Fibroblast of mammary gland (primary cell): ENCODE measurements at regions not wholly inside any gene's neighbourhood (a gene's known extent, or its start where the extent isn't known, plus 50 kb on each side); places are given as distances from the start of the nearest gene placed in this dataset.

Experiments
- DNase-seq: peaks from one replicate; pipeline ENCODE4 v3.0.0-alpha.2; 2010; ENCODE audit warnings: low read depth
- H3K4me3 ChIP-seq: 2 replicates; pipeline ENCODE4 v1.5.1; 2011; ENCODE audit warnings: low read depth, mild to moderate bottlenecking, low read length, moderate library complexity; ENCODE audit not compliant: control insufficient read depth
- CTCF ChIP-seq: conservative IDR thresholded peaks from 2 replicates; pipeline ENCODE4 v1.5.1; 2011; ENCODE audit warnings: low read depth, low read length, inconsistent platforms; ENCODE audit not compliant: control insufficient read depth, insufficient read depth

DNA sequence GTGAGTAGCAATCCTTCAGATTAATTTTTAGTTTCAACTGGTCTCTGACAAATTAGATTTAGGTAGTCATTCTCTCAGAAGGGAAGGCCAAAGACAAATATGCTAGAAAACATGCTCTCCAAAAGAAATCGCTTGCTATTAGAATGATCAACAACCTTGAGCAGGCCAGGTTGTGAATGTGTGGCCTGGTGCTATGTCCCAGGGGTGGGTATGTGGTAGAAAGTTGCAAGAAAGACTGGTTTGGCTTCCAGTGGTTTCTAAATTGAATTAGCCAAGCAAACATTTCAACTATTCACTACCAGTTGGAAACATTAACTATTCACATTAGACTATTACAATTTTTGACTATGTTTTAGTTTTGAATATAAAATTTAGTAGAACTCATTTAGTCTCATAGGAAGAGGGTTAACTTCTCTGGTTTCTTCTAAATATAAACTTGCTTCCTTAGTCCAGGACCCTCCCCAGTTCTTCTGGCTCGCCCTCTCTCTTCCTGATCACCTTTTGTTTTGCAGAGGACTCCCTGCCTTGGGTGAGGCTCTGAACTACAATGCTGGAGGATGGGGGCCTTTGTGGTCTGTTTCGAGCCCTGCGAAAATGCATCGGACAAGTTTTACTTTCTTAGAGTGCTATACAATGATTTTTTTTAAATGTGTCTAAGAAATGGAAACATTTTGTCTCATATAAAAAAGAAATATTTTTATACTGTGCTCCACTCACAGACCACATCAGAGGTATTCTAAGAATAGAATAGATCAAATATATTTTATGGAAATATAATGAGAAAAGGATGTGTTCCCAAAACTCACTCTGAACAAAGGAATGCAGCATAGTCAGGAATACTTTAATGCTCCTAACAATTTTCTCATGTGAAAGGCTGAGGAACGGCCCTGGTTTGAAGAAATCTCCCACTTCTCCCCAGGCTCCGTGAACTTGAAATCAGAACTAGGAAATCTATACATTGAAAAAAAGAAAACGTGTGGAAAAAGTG lies 375.0 kb upstream of the ZEB2 start:
- H3K4me3 ChIP-seq: no peak overlapping the region
- DNase-seq: no peak
- no peak for TF ChIP-seq CTCF

DNA sequence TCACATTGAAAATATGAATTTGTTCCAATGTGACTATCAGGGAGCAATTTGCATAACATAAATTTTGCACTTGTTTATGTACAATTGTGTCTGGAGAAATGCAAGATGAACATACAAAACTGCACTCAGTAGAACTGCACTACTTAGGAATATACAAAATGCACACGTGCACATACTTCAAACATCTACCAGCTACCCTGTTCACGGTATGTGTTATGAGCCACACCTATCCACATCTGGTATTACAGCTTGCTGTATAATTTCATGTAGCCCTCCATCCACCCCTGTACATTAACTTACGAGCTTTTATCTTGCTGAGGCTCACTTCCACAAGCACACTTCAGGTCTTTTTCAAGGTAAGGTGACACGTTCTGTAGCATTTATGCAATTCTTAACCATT lies 373.5 kb upstream of the ZEB2 start:
- no peak for DNase-seq
- H3K4me3 ChIP-seq: no peak overlapping the region
- TF ChIP-seq CTCF: no peak

DNA sequence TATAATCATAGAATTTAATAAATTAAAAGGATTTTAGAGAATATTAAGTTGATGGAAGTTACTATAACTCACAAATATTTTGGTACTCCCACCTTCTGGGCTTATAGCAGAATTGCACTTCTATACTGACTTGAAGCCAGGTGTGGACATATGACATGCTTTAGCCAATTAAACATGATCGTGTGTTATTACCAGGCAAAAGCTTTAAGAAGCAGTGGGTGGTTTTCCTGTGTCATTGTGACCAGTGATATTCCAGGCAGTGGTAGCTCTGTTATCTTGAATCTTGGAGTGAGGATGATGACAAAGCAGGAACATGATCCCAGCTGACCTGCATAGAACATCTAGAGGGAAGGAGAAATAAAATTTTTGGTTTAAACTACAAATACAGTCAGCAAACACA lies 370.9 kb upstream of the ZEB2 start:
- DNase-seq: peak; percentile 54

DNA sequence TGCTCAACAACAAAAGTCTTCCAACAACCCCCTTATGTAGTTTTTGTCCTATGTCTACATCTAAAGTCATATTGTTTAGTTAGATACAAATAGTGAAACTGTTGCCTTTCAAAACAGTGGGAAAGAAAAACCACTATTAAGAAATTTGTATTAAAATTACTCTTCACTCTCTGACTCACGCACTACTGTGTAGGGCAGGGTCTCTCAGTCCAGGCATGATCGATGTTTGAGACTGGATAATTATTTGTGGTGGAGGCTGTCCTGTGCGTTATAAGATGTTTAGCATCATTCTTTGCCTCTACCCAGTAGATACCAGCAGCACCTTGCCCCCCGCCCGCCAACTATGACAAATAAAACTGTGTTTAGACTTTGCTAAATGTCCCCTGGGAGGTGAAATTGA lies 369.4 kb upstream of the ZEB2 start:
- no peak for TF ChIP-seq CTCF
- no peak overlapping the region for H3K4me3 ChIP-seq
- no peak for DNase-seq

More for the DNA sequence above, 370.9 kb upstream of the ZEB2 start:
- H3K4me3 ChIP-seq: no peak overlapping the region
- TF ChIP-seq CTCF: peak; percentile 28

DNA sequence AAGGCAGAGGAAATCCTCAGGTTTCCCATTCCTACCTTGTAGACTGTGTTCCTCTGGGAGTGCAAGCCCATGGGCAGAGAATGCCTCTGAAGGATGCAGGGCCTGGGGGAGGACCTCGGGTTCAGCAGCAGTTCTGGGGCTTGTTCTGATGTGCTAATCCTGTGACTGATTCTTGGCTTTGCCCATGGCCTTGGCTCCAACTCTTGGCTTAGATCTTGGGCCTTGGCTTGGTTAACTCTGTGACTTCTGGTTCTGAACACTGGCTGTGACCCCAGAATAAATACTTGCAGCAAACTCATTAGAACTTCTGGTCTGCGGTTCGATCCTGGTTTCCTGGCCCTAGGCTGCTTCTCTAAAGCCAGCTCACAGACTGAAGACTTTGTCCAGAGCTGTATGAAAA lies 366.9 kb upstream of the ZEB2 start:
- H3K4me3 ChIP-seq: no peak overlapping the region
- no peak for TF ChIP-seq CTCF
- peak; percentile 17 for DNase-seq

DNA sequence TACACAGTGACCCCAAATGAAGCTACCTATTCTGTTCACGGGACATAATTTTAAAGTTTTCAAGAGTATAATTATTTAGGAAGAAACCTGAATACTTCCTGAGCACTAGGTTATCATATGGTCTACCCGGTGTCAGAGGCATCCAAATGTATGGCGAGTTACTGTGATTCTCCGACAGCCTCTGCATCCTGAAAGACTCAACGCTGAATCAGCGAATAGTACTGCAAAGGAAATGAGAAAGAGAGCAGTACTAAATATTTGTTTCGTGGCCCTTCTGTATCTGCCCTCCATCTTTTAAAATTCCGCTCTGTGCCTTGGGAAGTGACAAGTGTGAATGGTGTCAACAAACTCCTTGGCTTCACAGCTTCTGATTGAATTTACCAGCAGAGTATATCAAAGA lies 358.0 kb upstream of the ZEB2 start:
- no peak for DNase-seq
- TF ChIP-seq CTCF: no peak
- no peak overlapping the region for H3K4me3 ChIP-seq
